ENCODE measurements at regions not wholly inside any gene's neighbourhood (a gene's known extent, or its start where the extent isn't known, plus 50 kb on each side); places are given as distances from the start of the nearest gene placed in this dataset.

GRCh38 chr6:74768120-74768519, 437.7 kb downstream of the COL12A1 start:
- DNase-seq (ENCODE audit: low read depth in 2 of 2) = no peak

GRCh38 chr6:74765486-74765885, 440.4 kb downstream of the COL12A1 start:
- no peak for DNase-seq (ENCODE audit: low read depth in 2 of 2)

- no peak for DNase-seq (ENCODE audit: low read depth in 2 of 2)
These were observed 441.4 kb downstream of the COL12A1 start for GRCh38 chr6:74764486-74764885.

- no peak for DNase-seq (ENCODE audit: low read depth in 2 of 2)
These were observed 443.0 kb downstream of the COL12A1 start for GRCh38 chr6:74762841-74763240.

GRCh38 chr6:74757813-74758212, 448.0 kb downstream of the COL12A1 start:
- DNase-seq (ENCODE audit: low read depth in 2 of 2) = no peak

GRCh38 chr6:74756923-74757322, 448.9 kb downstream of the COL12A1 start:
- DNase-seq (ENCODE audit: low read depth in 2 of 2) = no peak

GRCh38 chr6:74755778-74756177, 450.1 kb downstream of the COL12A1 start:
- no peak for DNase-seq (ENCODE audit: low read depth in 2 of 2)

GRCh38 chr6:74755196-74755595, 450.7 kb downstream of the COL12A1 start:
- no peak for DNase-seq (ENCODE audit: low read depth in 2 of 2)

- DNase-seq (ENCODE audit: low read depth in 2 of 2) = no peak
These were observed 451.8 kb downstream of the COL12A1 start for GRCh38 chr6:74753883-74754600.

- no peak for DNase-seq (ENCODE audit: low read depth in 2 of 2)
These were observed 453.6 kb downstream of the COL12A1 start for GRCh38 chr6:74752303-74752702.

- DNase-seq (ENCODE audit: low read depth in 2 of 2) = no peak
These were observed 455.0 kb downstream of the COL12A1 start for GRCh38 chr6:74750826-74751225.

GRCh38 chr6:74749211-74750147, 456.4 kb downstream of the COL12A1 start:
- DNase-seq (ENCODE audit: low read depth in 2 of 2) = no peak

GRCh38 chr6:74745670-74746069, 460.2 kb downstream of the COL12A1 start:
- no peak for DNase-seq (ENCODE audit: low read depth in 2 of 2)

- no peak for DNase-seq (ENCODE audit: low read depth in 2 of 2)
These were observed 462.9 kb downstream of the COL12A1 start for GRCh38 chr6:74742793-74743508.

GRCh38 chr6:74741646-74742045, 464.2 kb downstream of the COL12A1 start:
- no peak for DNase-seq (ENCODE audit: low read depth in 2 of 2)

- DNase-seq (ENCODE audit: low read depth in 2 of 2) = peak; percentile 92 to 93
These were observed 470.5 kb downstream of the COL12A1 start for GRCh38 chr6:74735304-74735703.

GRCh38 chr6:74734901-74735300, 471.0 kb downstream of the COL12A1 start:
- DNase-seq (ENCODE audit: low read depth in 2 of 2) = no peak

- DNase-seq (ENCODE audit: low read depth in 2 of 2) = no peak
These were observed 471.8 kb downstream of the COL12A1 start for GRCh38 chr6:74733830-74734620.

GRCh38 chr6:74731931-74732330, 473.9 kb downstream of the COL12A1 start:
- peak; percentile 80 for DNase-seq (ENCODE audit: low read depth in 2 of 2)

GRCh38 chr6:74731204-74731603, 474.6 kb downstream of the COL12A1 start:
- no peak for DNase-seq (ENCODE audit: low read depth in 2 of 2)

- DNase-seq (ENCODE audit: low read depth in 2 of 2) = no peak
These were observed 484.9 kb downstream of the COL12A1 start for GRCh38 chr6:74720923-74721322.

Data from fibroblast of skin of left biceps (primary cell).